ENCODE measurements at regions not wholly inside any gene's neighbourhood (a gene's known extent, or its start where the extent isn't known, plus 50 kb on each side); places are given as distances from the start of the nearest gene placed in this dataset.

DNA sequence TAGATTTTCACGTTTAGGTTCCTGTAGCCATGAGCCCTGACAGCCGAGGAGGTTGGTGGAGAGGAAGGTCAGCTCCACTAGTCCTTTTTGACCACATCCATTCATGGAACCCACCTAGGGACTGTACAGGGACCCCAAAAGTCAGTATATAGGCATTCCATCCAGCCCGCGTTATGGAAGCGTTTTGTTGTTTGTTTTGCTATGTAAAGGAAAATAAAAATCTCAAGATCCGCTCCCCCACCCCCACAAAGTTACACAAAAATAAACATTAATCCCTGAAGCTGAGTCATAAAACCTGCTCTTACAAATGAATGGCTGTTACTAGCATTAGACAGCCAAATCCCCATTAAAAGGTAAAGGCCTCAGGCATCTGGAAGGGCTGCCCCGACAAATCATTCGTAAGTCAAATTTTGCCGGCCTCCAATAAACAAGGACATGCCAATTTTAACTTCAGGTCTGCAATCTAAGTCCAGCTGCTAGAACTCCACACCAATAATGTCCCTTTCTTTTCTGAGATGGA is 292.9 kb downstream of the MED10 start:
- intact Hi-C loops (cut with DNase I), result no loop called here
- WGBS, 4 donors, result 71 to 81% (median 80%) methylated on average over 9 of the region's 9 CpGs
- Histone ChIP-seq H3K36me3 (replicated peaks in 1 of 2) (no peaks in the 10 kb centered on the region), H3K27ac (no peak overlapping the region), H3K4me1 (replicated peaks in 1 of 2) (no peaks in the 10 kb centered on the region), H3K27me3 (no peaks in the 10 kb centered on the region), H3K9me3 (replicated peaks in 1 of 3) (no peaks in the 10 kb centered on the region), H3K4me3 (no peak overlapping the region)
- TF ChIP-seq, protein P1, sequence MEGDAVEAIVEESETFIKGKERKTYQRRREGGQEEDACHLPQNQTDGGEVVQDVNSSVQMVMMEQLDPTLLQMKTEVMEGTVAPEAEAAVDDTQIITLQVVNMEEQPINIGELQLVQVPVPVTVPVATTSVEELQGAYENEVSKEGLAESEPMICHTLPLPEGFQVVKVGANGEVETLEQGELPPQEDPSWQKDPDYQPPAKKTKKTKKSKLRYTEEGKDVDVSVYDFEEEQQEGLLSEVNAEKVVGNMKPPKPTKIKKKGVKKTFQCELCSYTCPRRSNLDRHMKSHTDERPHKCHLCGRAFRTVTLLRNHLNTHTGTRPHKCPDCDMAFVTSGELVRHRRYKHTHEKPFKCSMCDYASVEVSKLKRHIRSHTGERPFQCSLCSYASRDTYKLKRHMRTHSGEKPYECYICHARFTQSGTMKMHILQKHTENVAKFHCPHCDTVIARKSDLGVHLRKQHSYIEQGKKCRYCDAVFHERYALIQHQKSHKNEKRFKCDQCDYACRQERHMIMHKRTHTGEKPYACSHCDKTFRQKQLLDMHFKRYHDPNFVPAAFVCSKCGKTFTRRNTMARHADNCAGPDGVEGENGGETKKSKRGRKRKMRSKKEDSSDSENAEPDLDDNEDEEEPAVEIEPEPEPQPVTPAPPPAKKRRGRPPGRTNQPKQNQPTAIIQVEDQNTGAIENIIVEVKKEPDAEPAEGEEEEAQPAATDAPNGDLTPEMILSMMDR (IDR thresholded peaks at IDR 0.05), result no peak
- no peak for TF ChIP-seq POLR2A (IDR thresholded peaks at IDR 0.05)
- no peak for DNase-seq

DNA sequence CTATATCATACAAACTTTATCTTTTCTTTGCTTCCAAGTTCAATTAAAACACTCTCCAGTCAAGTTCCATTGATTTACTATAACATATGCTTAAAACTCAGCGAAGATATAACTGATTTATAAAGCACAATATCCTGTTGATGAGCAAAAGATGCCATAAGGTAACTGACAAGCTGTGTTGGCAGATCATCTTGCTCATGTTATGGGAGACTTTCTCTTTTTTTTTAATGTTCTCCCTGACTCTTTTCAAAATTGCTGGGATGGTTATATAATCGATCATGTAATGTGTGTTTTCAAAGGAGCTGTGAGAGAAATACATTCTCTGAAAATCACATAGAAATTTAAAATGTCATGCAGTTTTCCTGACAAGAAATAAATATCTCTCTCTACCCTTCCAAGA is 293.5 kb downstream of the MED10 start:
- no peaks in the 10 kb centered on the region for H3K27me3 ChIP-seq
- intact Hi-C loops (cut with DNase I), result no loop called here
- no peaks in the 10 kb centered on the region for H3K9me3 ChIP-seq (replicated peaks in 1 of 3)
- no peaks in the 10 kb centered on the region for H3K4me1 ChIP-seq (replicated peaks in 1 of 2)
- H3K27ac ChIP-seq, result no peak overlapping the region
- TF ChIP-seq, protein P1 (IDR thresholded peaks at IDR 0.05), result no peak
- TF ChIP-seq POLR2A (IDR thresholded peaks at IDR 0.05), result no peak
- H3K4me3 ChIP-seq, result no peak overlapping the region
- H3K36me3 ChIP-seq (replicated peaks in 1 of 2), result no peaks in the 10 kb centered on the region
- DNase-seq, result no peak
- WGBS, 4 donors, result 75 to 87% (median 81%) methylated on average over 2 of the region's 2 CpGs

DNA sequence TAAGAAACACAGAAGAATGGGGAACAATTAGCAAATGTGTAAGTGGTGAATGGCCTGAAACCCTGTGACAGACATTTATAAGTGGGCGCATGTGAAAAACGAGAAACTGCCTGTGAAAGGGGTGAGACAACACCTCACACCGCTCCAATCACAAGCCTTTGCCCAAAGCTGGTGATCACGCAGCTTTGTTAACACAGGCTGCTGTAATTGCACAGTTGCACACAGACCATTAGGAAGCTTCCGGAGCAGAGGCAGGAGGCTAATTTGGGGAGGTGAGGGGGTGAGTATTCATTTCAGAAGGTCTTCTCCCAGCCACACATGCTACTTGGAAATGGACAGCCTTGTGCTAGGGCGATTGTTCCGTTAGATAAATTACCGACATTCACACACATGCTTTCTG is 294.0 kb downstream of the MED10 start:
- H3K27ac ChIP-seq, result no peak overlapping the region
- TF ChIP-seq POLR2A (IDR thresholded peaks at IDR 0.05), result no peak
- TF ChIP-seq, protein P1 (IDR thresholded peaks at IDR 0.05), result no peak
- H3K9me3 ChIP-seq (replicated peaks in 1 of 3), result no peaks in the 10 kb centered on the region
- H3K4me3 ChIP-seq, result no peak overlapping the region
- no peaks in the 10 kb centered on the region for H3K36me3 ChIP-seq (replicated peaks in 1 of 2)
- no peaks in the 10 kb centered on the region for H3K27me3 ChIP-seq
- intact Hi-C loops (cut with DNase I), result no loop called here
- H3K4me1 ChIP-seq (replicated peaks in 1 of 2), result no peaks in the 10 kb centered on the region
- no peak for DNase-seq
- WGBS, 4 donors, result 80 to 85% (median 82%) methylated on average over 8 of the region's 8 CpGs

DNA sequence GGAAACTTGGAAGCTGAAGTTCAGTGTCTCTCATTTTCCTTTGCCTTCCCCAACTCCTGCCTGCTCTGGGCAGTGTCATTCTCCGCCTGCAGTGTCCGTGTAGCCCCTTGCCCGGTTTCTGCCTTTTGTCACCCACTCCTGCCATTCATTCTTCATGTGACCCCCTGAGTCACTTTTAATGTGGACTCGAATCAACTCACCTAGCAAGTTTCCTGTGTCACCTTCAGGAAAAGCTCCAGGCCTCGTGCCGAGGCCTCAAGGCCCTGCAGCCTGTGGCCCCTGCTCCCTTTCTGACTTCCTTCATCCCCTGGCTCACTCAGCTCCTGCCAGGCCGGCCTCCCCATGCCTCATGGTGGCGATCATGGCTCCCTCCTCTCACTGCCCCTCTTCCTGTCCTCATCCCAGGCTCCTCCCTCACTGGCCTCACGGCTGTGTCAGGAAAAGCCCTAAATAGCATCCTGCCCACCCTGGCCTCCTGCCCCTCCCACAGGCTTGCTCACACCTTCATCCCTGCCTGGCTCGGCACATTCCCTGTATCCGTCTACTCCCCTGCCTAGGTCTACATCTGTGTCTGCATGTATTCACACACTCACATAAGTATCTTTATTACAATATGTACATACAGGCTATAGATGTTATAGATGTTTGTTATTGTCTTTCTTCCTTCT is 294.9 kb downstream of the MED10 start:
- intact Hi-C loops (cut with DNase I), result no loop called here
- Histone ChIP-seq H3K27ac (no peak overlapping the region), H3K9me3 (replicated peaks in 1 of 3) (no peaks in the 10 kb centered on the region), H3K27me3 (no peaks in the 10 kb centered on the region), H3K4me3 (no peak overlapping the region), H3K36me3 (replicated peaks in 1 of 2) (no peaks in the 10 kb centered on the region), H3K4me1 (replicated peaks in 1 of 2) (no peaks in the 10 kb centered on the region)
- DNase-seq, result no peak
- TF ChIP-seq, protein P1 (IDR thresholded peaks at IDR 0.05), result no peak
- no peak for TF ChIP-seq POLR2A (IDR thresholded peaks at IDR 0.05)
- WGBS, 4 donors, result 69 to 81% (median 77%) methylated on average over 11 of the region's 11 CpGs

Data from adrenal gland (tissue), 9 donors.